Mesothelial cell of epicardium (in vitro differentiated cells): ENCODE measurements at regions not wholly inside any gene's neighbourhood (a gene's known extent, or its start where the extent isn't known, plus 50 kb on each side); places are given as distances from the start of the nearest gene placed in this dataset.

Experiments
- DNase-seq, 2 experiments: peaks; one replicate each; pipeline ENCODE4 v3.0.0; 2021; ENCODE audit warnings: low spot score in 2 of 2; ENCODE audit not compliant: unreplicated experiment in 2 of 2
- H3K27ac Mint-ChIP-seq: 2 replicates; pipeline ENCODE4 v1.8.0; 2021; ENCODE audit warnings: mixed read lengths
- H3K27me3 Mint-ChIP-seq: 2 replicates; pipeline ENCODE4 v1.8.0; 2021; ENCODE audit warnings: low read depth, mixed read lengths
- H3K36me3 Mint-ChIP-seq: 2 replicates; pipeline ENCODE4 v1.8.0; 2021; ENCODE audit warnings: mixed read lengths
- H3K4me1 Mint-ChIP-seq: 2 replicates; pipeline ENCODE4 v1.8.0; 2021; ENCODE audit warnings: mixed read lengths
- H3K4me3 Mint-ChIP-seq: 2 replicates; pipeline ENCODE4 v1.8.0; 2021; ENCODE audit warnings: mild to moderate bottlenecking, moderate library complexity, mixed read lengths
- H3K9me3 Mint-ChIP-seq: 2 replicates; pipeline ENCODE4 v1.8.0; 2021; ENCODE audit warnings: mixed read lengths
- TF ChIP-seq, protein P1 (sequence below): fragments of 200-600 bp; sonication (generic); IDR thresholded peaks from one replicate; pipeline ENCODE4 v1.5.0; 2021; ENCODE audit warnings: antibody characterized with exemption; ENCODE audit not compliant: unreplicated experiment

DNA sequence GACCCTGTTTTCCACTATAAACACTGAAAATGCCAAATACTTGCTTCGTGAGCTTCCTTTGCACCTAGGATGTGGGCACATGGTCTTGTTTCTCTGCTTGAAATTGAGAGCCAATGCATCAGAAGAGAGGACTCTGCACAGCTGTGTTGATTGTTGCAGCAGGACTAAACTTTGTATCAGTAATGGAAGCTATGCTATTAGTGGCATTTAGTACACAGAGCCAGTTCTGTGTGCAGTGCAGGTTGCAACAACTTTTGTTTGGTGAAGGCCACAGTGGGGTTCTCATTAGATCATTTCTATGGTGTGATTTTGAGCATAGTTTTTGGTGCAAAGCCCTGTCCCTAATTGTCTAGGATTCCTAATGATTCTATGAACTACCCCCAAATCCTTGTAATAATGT is 54.4 kb upstream of the ANKRD17 start:
- H3K4me1 Mint-ChIP-seq = peaks cover 4% of the 10 kb centered on the region
- H3K9me3 Mint-ChIP-seq = no peaks in the 10 kb centered on the region
- TF ChIP-seq, protein P1, sequence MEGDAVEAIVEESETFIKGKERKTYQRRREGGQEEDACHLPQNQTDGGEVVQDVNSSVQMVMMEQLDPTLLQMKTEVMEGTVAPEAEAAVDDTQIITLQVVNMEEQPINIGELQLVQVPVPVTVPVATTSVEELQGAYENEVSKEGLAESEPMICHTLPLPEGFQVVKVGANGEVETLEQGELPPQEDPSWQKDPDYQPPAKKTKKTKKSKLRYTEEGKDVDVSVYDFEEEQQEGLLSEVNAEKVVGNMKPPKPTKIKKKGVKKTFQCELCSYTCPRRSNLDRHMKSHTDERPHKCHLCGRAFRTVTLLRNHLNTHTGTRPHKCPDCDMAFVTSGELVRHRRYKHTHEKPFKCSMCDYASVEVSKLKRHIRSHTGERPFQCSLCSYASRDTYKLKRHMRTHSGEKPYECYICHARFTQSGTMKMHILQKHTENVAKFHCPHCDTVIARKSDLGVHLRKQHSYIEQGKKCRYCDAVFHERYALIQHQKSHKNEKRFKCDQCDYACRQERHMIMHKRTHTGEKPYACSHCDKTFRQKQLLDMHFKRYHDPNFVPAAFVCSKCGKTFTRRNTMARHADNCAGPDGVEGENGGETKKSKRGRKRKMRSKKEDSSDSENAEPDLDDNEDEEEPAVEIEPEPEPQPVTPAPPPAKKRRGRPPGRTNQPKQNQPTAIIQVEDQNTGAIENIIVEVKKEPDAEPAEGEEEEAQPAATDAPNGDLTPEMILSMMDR = no peak
- H3K27ac Mint-ChIP-seq = no peak overlapping the region
- H3K36me3 Mint-ChIP-seq = no peaks in the 10 kb centered on the region
- no peak for DNase-seq
- no peaks in the 10 kb centered on the region for H3K27me3 Mint-ChIP-seq
- no peak overlapping the region for H3K4me3 Mint-ChIP-seq

DNA sequence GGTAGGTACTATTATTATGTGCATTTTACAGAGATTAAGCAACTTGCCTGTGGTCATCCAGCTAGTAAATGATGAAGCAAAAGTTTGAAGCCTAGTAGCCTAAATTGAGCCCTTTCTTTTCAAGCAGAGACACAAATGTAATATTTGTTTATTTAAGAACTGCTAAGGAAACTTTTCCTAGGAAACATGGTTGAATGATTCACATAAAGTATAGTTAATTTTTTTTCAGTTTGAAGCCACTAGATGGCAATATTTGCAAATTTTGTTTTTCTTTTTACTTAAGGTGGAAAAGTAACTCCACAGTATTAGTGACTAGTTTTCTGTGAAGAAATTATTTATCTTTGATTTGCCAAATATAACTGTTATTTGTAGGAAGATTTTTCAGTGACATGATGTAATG is 52.8 kb upstream of the ANKRD17 start:
- TF ChIP-seq, protein P1 = peak; percentile 60
- peaks cover 4% of the 10 kb centered on the region for H3K4me1 Mint-ChIP-seq
- no peak for DNase-seq
- H3K9me3 Mint-ChIP-seq = no peaks in the 10 kb centered on the region
- H3K27ac Mint-ChIP-seq = no peak overlapping the region
- no peaks in the 10 kb centered on the region for H3K36me3 Mint-ChIP-seq
- H3K4me3 Mint-ChIP-seq = no peak overlapping the region
- no peaks in the 10 kb centered on the region for H3K27me3 Mint-ChIP-seq

DNA sequence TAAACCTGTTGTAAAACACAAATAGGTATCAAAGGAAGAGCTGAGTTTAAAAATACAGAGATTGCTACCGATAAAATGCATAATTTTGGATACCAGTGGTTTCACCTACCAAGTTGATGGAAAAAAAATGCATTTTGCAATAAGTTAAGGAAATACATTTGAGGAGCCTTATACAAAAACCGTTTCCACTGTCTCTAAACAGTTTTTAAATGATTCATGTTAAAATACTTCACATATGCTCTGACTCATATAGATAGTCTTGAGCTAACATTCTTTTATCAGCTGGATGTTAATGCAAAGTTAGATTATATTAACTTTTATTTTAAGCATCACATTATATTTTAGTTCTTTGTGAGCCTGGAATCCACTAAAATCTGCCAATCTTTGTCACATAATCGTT is 50.6 kb upstream of the ANKRD17 start:
- H3K9me3 Mint-ChIP-seq = no peaks in the 10 kb centered on the region
- peaks cover 4% of the 10 kb centered on the region for H3K4me1 Mint-ChIP-seq
- H3K27ac Mint-ChIP-seq = no peak overlapping the region
- H3K4me3 Mint-ChIP-seq = no peak overlapping the region
- H3K36me3 Mint-ChIP-seq = no peaks in the 10 kb centered on the region
- DNase-seq = no peak
- TF ChIP-seq, protein P1 = no peak
- no peaks in the 10 kb centered on the region for H3K27me3 Mint-ChIP-seq
